HG02623 (cell line): ENCODE measurements at regions not wholly inside any gene's neighbourhood (a gene's known extent, or its start where the extent isn't known, plus 50 kb on each side); places are given as distances from the start of the nearest gene placed in this dataset.

ENCODE experiments used
- ATAC-seq: cut with Tn5 transposase; IDR thresholded peaks from one replicate; pipeline ENCODE4 v1.9.1; 2021; ENCODE audit warnings: moderate library complexity; ENCODE audit not compliant: unreplicated experiment

GRCh38 chr11:86193297-86194095, 51.1 kb upstream of the EED start:
- peak; percentile 97 for ATAC-seq

DNA sequence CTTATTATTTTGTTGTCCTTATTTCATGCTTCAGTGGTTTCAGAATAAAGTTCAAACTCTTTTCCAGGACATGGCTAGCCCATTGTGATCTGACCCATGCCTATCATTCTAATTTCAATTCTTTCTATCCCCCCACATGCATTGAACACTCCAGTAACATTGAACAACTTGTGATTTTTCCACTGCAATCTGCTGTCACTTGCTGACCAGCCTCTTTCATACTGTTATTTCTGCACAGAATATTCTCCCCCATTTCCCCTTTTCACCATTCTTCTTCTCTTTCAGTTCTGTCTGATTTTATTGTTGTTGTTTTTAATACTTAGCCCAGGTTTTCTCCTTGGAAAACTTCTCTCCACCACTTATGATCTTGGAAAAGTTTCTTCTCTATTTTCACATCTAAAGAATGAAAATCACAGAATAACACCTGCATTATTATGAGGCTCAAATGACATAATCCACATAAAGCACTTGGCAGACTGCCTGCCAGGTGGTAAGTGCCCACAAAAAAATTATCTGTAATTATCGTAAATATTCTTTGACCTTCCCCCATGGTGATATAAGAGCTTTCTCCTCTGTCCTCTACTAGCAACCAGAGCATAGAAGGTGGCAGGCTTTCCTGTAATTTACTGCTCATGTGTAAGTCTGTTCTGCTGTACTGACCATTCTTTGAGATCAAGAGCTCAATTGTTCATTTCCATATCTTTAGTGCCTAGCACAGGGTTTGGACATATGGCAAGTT, 51.9 kb upstream of the EED start:
- peak; percentile 15 for ATAC-seq

GRCh38 chr11:86191874-86192273, 52.7 kb upstream of the EED start:
- no peak for ATAC-seq

GRCh38 chr11:86187027-86187426, 57.5 kb upstream of the EED start:
- no peak for ATAC-seq

DNA sequence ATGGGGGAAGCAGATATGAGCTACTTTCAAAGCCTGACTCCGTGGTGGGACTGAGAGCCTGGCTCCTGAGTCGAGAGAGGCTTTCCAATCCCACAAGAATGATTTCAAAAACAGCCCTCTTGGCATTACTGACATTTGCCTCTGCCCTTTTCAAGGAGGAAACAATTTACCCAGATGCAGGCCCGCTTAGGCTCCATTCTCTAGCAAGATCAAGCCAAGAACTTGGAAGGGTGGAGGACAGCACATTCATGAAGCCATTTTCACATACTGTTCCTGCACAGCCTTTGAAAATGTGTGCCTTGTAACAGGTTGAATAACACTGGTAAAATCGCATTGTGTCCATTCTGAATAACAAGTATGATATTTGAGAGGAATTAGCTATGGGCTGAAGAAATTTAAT, 58.2 kb upstream of the EED start:
- no peak for ATAC-seq

DNA sequence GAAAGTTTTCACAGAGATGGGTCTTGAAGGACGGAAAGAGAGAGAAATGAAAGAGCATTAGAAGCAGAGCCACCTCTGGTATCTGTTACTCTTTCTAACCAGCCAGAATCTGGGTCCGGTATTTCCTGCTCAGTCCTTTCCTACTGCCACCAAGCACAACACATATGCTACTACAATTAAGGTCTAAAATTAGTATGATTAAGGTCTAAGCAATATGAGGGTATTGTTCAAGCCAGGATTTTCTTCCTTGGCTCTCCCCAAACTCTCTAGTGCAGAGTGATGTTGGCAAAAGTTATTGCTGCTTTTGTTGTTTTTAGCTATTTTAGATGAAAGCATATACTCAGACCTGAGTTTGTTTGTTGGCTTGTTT, 59.2 kb upstream of the EED start:
- ATAC-seq = no peak

DNA sequence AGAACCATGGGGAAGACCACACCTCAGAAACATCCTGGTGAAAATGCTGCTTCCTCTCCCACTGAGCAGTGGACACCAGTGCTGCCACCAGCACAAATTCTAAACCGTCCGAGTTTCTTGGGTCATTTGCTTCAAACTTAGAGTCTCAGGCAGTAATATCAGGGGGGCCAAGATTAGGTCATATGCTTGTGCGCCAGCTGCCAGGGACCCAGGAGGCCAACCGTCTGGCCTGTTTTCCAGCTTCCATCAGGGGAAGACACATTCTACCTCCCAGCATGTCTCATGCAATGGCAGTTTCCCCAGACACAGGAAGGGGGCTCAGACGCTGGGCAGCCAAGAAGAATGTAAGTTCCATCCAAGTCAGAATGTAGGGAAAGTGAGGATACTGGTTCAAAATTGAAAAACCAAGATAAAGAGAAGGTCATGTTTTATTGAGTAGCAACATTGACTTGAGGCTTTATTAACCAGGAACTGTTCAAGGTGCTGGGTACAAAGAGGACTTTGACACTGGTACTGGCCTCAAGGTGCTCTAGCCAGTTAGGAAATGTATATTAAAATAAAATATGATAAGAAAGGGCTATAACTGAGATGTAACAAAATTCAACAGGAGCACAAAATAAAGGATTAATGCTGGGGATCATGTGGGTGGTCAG, 59.7 kb upstream of the EED start:
- ATAC-seq = no peak

DNA sequence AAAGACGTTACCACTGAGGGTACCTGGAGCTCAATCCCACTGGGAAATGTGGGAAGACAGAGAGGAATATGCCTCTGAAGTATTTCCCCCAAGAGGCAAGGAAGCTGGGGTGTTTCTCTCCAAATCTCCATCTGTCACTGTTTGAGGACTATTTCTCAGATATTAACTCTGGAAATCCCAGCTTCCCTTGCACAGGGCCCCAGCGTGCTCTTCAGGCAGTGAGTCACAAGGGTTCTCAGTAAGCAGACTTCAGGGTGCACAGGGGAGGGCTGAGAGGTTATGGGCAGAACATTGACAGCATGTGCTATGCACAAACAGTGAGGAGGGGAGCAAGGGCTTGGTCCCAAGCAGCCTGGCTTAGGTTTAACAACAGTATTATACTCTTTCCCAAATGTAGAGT, 60.9 kb upstream of the EED start:
- no peak for ATAC-seq

DNA sequence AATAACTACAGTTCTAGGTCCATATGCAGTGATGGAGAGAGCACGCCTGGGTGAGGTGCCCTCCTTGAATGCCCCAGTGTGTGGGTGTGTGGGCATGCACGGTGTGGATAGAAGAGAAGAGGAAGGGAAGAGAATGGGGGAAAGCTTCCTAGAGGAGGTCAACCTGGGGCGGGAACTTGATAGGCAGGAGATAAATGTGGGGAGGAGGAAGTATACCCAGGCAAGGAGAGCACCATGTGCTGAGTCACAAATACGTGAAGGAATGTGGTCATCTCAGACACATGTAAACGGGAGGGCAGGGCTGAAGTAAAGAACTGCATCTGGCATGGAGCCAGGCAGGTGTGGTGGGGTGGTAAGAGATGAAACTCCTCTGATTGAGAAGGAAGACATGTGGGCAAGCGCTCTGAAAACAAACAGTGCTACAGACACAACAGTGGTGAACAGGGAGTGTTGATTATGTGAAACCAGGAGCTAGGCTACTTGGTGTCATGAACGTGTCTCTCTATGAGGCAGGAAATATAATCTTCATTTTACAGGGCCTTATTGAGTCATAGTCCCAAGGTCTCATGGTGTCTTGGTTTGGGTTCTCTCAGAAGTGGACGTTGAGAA, 61.5 kb upstream of the EED start:
- peak; percentile 70 for ATAC-seq

DNA sequence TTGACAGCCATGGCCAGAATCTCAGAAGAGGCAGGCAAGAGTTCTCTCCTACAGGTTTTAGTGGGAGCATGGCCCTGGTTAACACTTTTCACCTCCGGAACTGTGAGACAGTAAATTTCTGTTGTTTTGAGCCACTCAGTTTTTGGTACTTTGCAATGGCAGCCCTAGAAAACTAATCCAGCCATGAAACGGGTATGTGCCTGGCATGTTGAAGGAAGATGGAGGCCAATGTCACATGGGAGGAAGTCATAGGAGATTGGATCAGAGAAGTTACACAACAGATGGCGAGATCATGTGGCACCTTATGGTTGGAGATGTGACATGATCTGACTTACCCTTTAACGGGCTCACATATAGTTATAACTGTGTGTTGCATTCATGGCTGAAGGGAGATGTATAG, 63.2 kb upstream of the EED start:
- no peak for ATAC-seq

- no peak for ATAC-seq
These were observed 63.7 kb upstream of the EED start for GRCh38 chr11:86180851-86181250.

DNA sequence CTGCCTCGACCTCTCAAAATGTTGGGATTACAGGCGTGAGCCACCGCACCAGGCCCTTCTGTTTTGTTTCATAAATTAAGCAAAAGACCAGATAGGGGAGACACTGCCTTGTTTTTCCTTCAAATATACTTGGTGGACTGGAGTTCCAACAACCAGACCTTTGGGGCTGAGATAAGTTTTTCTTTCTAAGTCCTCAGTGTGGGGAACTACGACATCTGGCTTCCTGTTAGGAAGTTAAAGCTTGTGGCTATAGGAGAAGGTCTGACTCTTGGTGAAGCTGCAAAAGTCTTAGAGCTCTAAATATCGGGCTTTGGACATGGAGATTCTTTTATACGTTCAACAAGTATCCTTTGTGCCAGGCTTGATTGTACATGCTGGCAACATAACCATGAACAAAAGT, 64.1 kb upstream of the EED start:
- no peak for ATAC-seq

- no peak for ATAC-seq
These were observed 64.9 kb upstream of the EED start for GRCh38 chr11:86179646-86180064.

DNA sequence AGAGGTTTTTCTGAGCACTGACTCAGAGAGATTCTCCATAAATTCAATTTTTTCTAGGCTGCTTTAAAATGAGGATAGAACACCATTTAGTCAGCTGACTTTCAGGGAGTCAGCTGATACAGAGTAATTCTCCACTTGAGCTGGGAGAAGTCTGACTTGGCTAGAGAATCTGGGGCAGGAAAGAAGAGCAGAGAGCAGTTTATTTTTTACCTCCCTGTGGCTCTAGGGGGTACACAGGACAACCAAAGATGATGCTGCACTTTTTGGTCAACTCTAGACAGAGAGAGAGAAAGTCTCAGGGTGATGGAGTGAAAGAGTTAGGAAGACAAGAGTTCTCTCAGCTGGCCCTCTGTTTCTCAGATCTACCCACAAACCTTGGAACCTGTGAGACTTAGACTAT, 67.3 kb upstream of the EED start:
- no peak for ATAC-seq

DNA sequence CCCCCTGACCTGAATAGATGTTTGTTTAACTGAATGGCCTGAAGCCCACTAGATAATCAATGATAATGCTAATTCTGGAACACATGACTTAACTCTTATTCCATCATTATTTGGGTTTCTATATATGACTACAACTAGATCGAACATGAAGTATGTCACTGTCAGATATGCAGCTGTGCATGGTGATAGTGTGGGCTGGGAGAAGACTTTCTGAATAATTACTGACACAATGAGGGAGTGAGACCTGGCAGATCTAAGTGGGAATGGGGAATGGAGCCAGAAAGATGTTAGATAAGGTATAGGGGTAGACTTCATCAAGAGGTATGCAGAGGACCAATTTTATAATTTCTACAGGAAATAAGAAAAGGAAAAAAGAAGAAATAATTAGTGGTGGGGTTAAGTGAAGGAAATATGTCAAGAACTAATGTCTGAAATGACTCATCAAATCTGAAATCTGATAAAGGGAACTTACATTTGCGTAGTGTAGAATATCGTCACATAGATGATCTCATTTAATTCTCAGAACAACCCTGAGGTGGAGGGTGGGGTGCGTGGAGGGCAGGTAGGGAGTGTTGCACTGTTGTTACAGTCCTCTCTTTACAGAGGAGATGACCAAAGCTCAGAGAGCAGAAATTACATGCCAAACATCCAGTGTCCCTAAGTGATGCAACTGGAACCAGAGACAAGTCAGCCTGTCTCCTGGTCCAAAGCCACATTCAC, 68.2 kb upstream of the EED start:
- ATAC-seq = peak; percentile 58

DNA sequence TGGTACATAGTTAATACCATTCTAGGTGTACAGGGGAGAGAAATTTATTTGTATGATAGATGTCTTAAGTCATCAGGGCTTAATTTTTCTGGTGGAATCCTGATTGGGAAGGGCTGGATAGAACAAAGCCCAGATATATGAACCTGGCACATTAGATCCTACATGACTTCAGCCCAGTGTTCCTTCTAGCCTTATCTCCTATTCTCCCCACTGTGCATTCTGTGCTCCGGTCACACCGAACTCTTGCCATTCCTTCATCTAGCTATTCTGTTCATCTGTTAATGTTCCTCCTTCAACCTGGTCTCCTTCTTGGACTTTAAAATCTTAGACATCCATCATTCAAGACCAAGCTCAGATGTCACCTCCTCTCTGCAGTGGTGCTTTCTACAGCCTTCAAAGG, 68.9 kb upstream of the EED start:
- no peak for ATAC-seq

DNA sequence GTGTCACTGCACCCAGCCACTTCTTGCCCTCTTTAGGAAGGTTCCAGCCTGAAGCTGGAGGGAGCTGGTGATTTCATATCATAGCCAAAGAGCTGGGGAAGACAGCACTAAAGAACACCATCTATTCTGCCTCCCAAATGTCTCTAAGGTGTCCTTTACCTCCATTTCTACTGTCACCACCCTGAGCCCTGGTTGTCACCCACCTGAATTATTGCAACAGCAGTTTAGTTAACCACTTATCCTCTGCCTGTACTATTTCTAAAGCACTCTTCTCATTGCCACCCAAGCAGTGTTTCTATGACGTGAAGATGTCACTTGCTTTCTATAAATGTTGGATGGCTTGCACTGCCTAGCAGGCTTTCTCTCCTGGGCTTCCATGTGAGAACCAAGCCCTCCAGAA, 69.4 kb upstream of the EED start:
- no peak for ATAC-seq

GRCh38 chr11:86174101-86175046, 70.2 kb upstream of the EED start:
- ATAC-seq = no peak

DNA sequence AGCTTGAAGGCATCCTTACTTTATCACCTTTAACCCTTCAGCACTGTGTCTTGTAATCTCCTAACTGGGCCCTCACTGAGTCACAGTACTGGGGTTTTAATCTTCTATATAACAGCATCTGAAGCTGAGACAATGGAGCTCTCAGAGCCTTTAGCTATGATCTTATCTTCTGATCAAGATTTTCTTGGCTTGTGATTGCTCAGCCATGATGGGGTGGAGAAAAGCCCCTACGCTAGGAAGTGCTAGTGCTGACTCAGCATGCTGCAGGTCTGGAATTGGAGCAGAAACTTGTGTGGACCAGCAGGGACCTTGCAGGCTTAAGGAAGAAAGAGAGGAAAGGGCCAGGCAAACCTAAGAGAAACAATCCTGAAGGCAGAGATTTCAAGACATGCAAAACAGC, 71.7 kb upstream of the EED start:
- ATAC-seq = no peak

DNA sequence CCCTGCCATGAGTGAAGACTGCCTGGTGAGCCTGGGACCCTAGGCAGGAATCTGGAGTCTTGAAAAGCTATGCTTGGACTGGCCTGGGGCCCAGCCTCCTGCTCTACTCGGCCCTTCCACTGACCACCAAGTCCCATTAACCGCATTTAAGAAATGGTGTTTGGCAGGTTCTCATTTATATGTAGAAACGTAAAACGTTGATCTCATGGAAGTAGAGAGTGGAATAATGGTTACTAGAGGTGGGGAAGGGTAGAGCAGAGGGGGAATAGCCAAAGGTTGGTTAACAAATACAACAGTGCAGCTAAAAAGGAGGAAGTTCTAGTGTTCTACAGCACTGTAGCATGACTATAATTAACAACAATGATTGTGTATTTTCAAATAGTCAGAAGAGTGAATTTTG, 72.9 kb upstream of the EED start:
- no peak for ATAC-seq
